Inferior parietal cortex (tissue), 1 donor: ENCODE measurements at regions not wholly inside any gene's neighbourhood (a gene's known extent, or its start where the extent isn't known, plus 50 kb on each side); places are given as distances from the start of the nearest gene placed in this dataset.
"Not testable (repeated sequence)": the region's sequence is repeated elsewhere in the genome, so short reads cannot be mapped to it uniquely, and the experiment has no call there.

Experiments used
- DNase-seq: peaks from one replicate; pipeline ENCODE4 v3.0.0-alpha.2; 2016; ENCODE audit errors: extremely low spot score

GRCh38 chr13:89343165-89343564 is 1672.0 kb downstream of the SLITRK5 start:
- no peak for DNase-seq

- no peak for DNase-seq
These were observed 1681.2 kb downstream of the SLITRK5 start for GRCh38 chr13:89352384-89352783.

GRCh38 chr13:89361909-89362308 is 1690.7 kb downstream of the SLITRK5 start:
- DNase-seq: no peak

GRCh38 chr13:89363144-89363543 is 1692.0 kb downstream of the SLITRK5 start:
- no peak for DNase-seq

GRCh38 chr13:89372193-89372592 is 1701.0 kb downstream of the SLITRK5 start:
- no peak for DNase-seq

GRCh38 chr13:89375839-89376238 is 1704.7 kb downstream of the SLITRK5 start:
- DNase-seq: no peak

- DNase-seq: no peak
These were observed 1708.9 kb downstream of the SLITRK5 start for GRCh38 chr13:89380101-89380500.

- no peak for DNase-seq
These were observed 1711.8 kb downstream of the SLITRK5 start for GRCh38 chr13:89382981-89383380.

- DNase-seq: no peak
These were observed 1712.7 kb downstream of the SLITRK5 start for GRCh38 chr13:89383891-89384290.

- DNase-seq: no peak
These were observed 1722.7 kb downstream of the SLITRK5 start for GRCh38 chr13:89393758-89394304.

- DNase-seq: peak; percentile 58
These were observed 1730.1 kb downstream of the SLITRK5 start for GRCh38 chr13:89401264-89401675.

GRCh38 chr13:89402211-89402610 is 1731.0 kb downstream of the SLITRK5 start:
- DNase-seq: no peak

- not testable (repeated sequence) for DNase-seq
These were observed 1734.9 kb downstream of the SLITRK5 start for GRCh38 chr13:89406096-89406495.

- DNase-seq: no peak
These were observed 1736.2 kb downstream of the SLITRK5 start for GRCh38 chr13:89407357-89407756.

GRCh38 chr13:89432997-89433396 is 1761.8 kb downstream of the SLITRK5 start:
- no peak for DNase-seq

- not testable (repeated sequence) for DNase-seq
These were observed 1763.5 kb downstream of the SLITRK5 start for GRCh38 chr13:89434624-89435023.

GRCh38 chr13:89454681-89455080 is 1783.5 kb downstream of the SLITRK5 start:
- DNase-seq: no peak

- no peak for DNase-seq
These were observed 1784.1 kb downstream of the SLITRK5 start for GRCh38 chr13:89455225-89455624.

GRCh38 chr13:89455741-89456140 is 1784.6 kb downstream of the SLITRK5 start:
- DNase-seq: no peak

- no peak for DNase-seq
These were observed 1786.8 kb downstream of the SLITRK5 start for GRCh38 chr13:89457977-89458376.

- no peak for DNase-seq
These were observed 1787.3 kb downstream of the SLITRK5 start for GRCh38 chr13:89458456-89458855.

GRCh38 chr13:89460895-89461294 is 1789.7 kb downstream of the SLITRK5 start:
- DNase-seq: not testable (repeated sequence)

GRCh38 chr13:89465366-89465765 is 1794.2 kb downstream of the SLITRK5 start:
- DNase-seq: no peak

GRCh38 chr13:89468081-89468480 is 1796.9 kb downstream of the SLITRK5 start:
- DNase-seq: no peak
